Liver (tissue), 8 donors: ENCODE measurements at regions not wholly inside any gene's neighbourhood (a gene's known extent, or its start where the extent isn't known, plus 50 kb on each side); places are given as distances from the start of the nearest gene placed in this dataset.
A peak's percentile ranks its signal among the peaks of the same experiment; 100 is the strongest.

Experiments used
- DNase-seq: peaks from one replicate; pipeline ENCODE4 v3.0.0-alpha.2; 2017; ENCODE audit warnings: low spot score
- H3K27ac ChIP-seq, 2 donors: one replicate each; pipeline ENCODE4 v1.7.0; 2013; ENCODE audit warnings: inconsistent platforms in 2 of 2, low read length in 2 of 2, control low read depth in 1 of 2, low read depth in 1 of 2, mild to moderate bottlenecking in 1 of 2
- H3K27me3 ChIP-seq, 4 donors: one replicate each; pipeline versions ENCODE4 v1.6.1 to v1.7.0; 2013; ENCODE audit warnings: low read length in 3 of 4, inconsistent platforms in 1 of 4, mild to moderate bottlenecking in 1 of 4, moderate library complexity in 1 of 4; ENCODE audit not compliant: control insufficient read depth in 4 of 4, insufficient read depth in 4 of 4
- H3K36me3 ChIP-seq, 4 donors: one replicate each; pipeline versions ENCODE4 v1.6.1 to v1.7.0; 2013; ENCODE audit warnings: low read length in 3 of 4, mild to moderate bottlenecking in 3 of 4, low read depth in 1 of 4, moderate library complexity in 1 of 4; ENCODE audit not compliant: control insufficient read depth in 4 of 4, insufficient read depth in 3 of 4
- H3K4me1 ChIP-seq, 4 donors: one replicate each; pipeline versions ENCODE4 v1.6.1 to v1.7.0; 2013; ENCODE audit warnings: low read length in 3 of 4, mild to moderate bottlenecking in 3 of 4, moderate library complexity in 1 of 4; ENCODE audit not compliant: control insufficient read depth in 4 of 4, insufficient read depth in 4 of 4
- H3K4me3 ChIP-seq, 3 donors: one replicate each; pipeline versions ENCODE4 v1.6.1 to v1.7.0; 2013; ENCODE audit warnings: low read length in 3 of 3, control low read depth in 1 of 3, low read depth in 1 of 3, mild to moderate bottlenecking in 1 of 3
- H3K9ac ChIP-seq, 2 donors: one replicate each; pipeline ENCODE4 v1.7.0; 2013; ENCODE audit warnings: low read length in 2 of 2, mild to moderate bottlenecking in 2 of 2, moderate library complexity in 2 of 2, control low read depth in 1 of 2, low read depth in 1 of 2
- H3K9me3 ChIP-seq, 4 donors: one replicate each; pipeline versions ENCODE4 v1.6.1 to v1.7.0; 2013; ENCODE audit warnings: low read length in 3 of 4; ENCODE audit not compliant: control insufficient read depth in 4 of 4
- ATF3 ChIP-seq: IDR thresholded peaks from 2 replicates; pipeline ENCODE4 v1.6.1; 2016; ENCODE audit warnings: antibody characterized with exemption
- CTCF ChIP-seq: fragments of 150-350 bp; IDR thresholded peaks from 2 replicates; pipeline ENCODE4 v1.5.1; 2017; ENCODE audit warnings: improper control_type of control experiment, low read depth, low read length; ENCODE audit not compliant: missing input control
- EGR1 ChIP-seq, 2 donors: IDR thresholded peaks; 2 replicates each; pipeline ENCODE4 v1.6.1; 2016 to 2018; ENCODE audit warnings: antibody characterized with exemption in 2 of 2, low read depth in 2 of 2
- FOXA1 ChIP-seq: IDR thresholded peaks from 2 replicates; pipeline ENCODE4 v1.6.1; 2016; ENCODE audit warnings: antibody characterized with exemption
- FOXA2 ChIP-seq: IDR thresholded peaks from 2 replicates; pipeline ENCODE4 v1.6.1; 2016; ENCODE audit warnings: antibody characterized with exemption
- HNF4A ChIP-seq, 2 donors: conservative IDR thresholded peaks; 2 replicates each; pipeline ENCODE4 v1.6.1; 2016; ENCODE audit warnings: antibody characterized with exemption in 2 of 2, mild to moderate bottlenecking in 2 of 2
- HNF4G ChIP-seq: IDR thresholded peaks from 2 replicates; pipeline ENCODE4 v1.6.1; 2016; ENCODE audit warnings: antibody characterized with exemption
- JUND ChIP-seq, 2 donors: IDR thresholded peaks; 2 replicates each; pipeline ENCODE4 v1.6.1; 2016; ENCODE audit warnings: antibody characterized with exemption in 2 of 2
- MAX ChIP-seq: IDR thresholded peaks from 2 replicates; pipeline ENCODE4 v1.6.1; 2016; ENCODE audit warnings: antibody characterized with exemption
- RAD21 ChIP-seq, 2 donors: IDR thresholded peaks; 2 replicates each; pipeline ENCODE4 v1.6.1; 2016; ENCODE audit warnings: antibody characterized with exemption in 2 of 2, mild to moderate bottlenecking in 2 of 2
- REST ChIP-seq: IDR thresholded peaks from 2 replicates; pipeline ENCODE4 v1.6.1; 2016; ENCODE audit warnings: antibody characterized with exemption, mild to moderate bottlenecking
- SP1 ChIP-seq: IDR thresholded peaks from 2 replicates; pipeline ENCODE4 v1.6.1; 2018; ENCODE audit warnings: antibody characterized with exemption, mild to moderate bottlenecking
- TAF1 ChIP-seq: conservative IDR thresholded peaks from 2 replicates; pipeline ENCODE4 v1.6.1; 2016; ENCODE audit warnings: antibody characterized with exemption, mild to moderate bottlenecking
- WGBS: extraction: QIAGEN DNeasy Blood & Tissue Kit; methylation state at CpG from one replicate; pipeline ENCODE4 v1.1.7; 2013; 5-methylcytosine and 5-hydroxymethylcytosine counted together
- donor health status: healthy.
- donor health status: healthy.
- donor health status: healthy.
- donor health status: healthy.
- donor health status: healthy.

GRCh38 chr1:18537386-18538306, 56.9 kb downstream of the KLHDC7A start:
- Histone ChIP-seq H3K4me1 (no peaks in the 10 kb centered on the region), H3K4me3 (no peak overlapping the region), H3K9ac (no peak overlapping the region), H3K36me3 (no peaks in the 10 kb centered on the region), H3K27ac (no peak overlapping the region), H3K27me3 (peaks cover 0 to 7% (median 0%) of the 10 kb centered on the region in 4 donors), H3K9me3 (no peaks in the 10 kb centered on the region)
- TF ChIP-seq FOXA2 (no peak), FOXA1 (no peak), REST (no peak), JUND (IDR thresholded peaks at IDR 0.05) (no peak), HNF4A (conservative IDR thresholded peaks at IDR 0.05) (no peak), HNF4G (no peak), ATF3 (no peak), MAX (no peak), SP1 (no peak), CTCF (no peak), TAF1 (no peak), RAD21 (IDR thresholded peaks at IDR 0.05) (no peak)
- peak; percentile 30 for DNase-seq
- WGBS: 82% methylated on average over 16 of the region's 16 CpGs

GRCh38 chr1:18539171-18539570, 58.4 kb downstream of the KLHDC7A start:
- DNase-seq: peak; percentile 14
- Histone ChIP-seq H3K9ac (no peak overlapping the region), H3K9me3 (peaks cover 0 to 5% (median 1%) of the 10 kb centered on the region in 4 donors), H3K27me3 (peaks cover 0 to 7% (median 0%) of the 10 kb centered on the region in 4 donors), H3K36me3 (no peaks in the 10 kb centered on the region), H3K27ac (no peak overlapping the region), H3K4me3 (no peak overlapping the region), H3K4me1 (no peaks in the 10 kb centered on the region)
- 71% methylated on average over 4 of the region's 4 CpGs for WGBS
- TF ChIP-seq EGR1 (IDR thresholded peaks at IDR 0.05; ENCODE audit: low read depth in 2 of 2): no peak
